Sigmoid colon (tissue), 6 donors: ENCODE measurements at regions not wholly inside any gene's neighbourhood (a gene's known extent, or its start where the extent isn't known, plus 50 kb on each side); places are given as distances from the start of the nearest gene placed in this dataset.

Experiments
- DNase-seq: peaks from one replicate; pipeline ENCODE4 v3.0.0-alpha.2; 2019
- H3K27ac ChIP-seq, 4 donors: fragments of 200-600 bp; sonication (generic); one replicate each; pipeline ENCODE4 v1.5.1; 2016 to 2019; ENCODE audit warnings: mild to moderate bottlenecking in 1 of 4
- H3K27me3 ChIP-seq, 3 donors: fragments of 200-600 bp; sonication (generic); one replicate each; pipeline ENCODE4 v1.5.1; 2019; ENCODE audit warnings: mild to moderate bottlenecking in 1 of 3
- H3K36me3 ChIP-seq, 4 donors: fragments of 200-600 bp; sonication (generic); one replicate each; pipeline ENCODE4 v1.5.1; 2016 to 2019
- H3K4me1 ChIP-seq, 4 donors: fragments of 200-600 bp; sonication (generic); one replicate each; pipeline ENCODE4 v1.5.1; 2017 to 2019
- H3K4me3 ChIP-seq, 4 donors: fragments of 200-600 bp; sonication (generic); one replicate each; pipeline ENCODE4 v1.5.1; 2017 to 2019; ENCODE audit warnings: mild to moderate bottlenecking in 2 of 4, moderate library complexity in 1 of 4
- H3K9me3 ChIP-seq, 4 donors: fragments of 200-600 bp in 3 of 4; sonication (generic) in 3 of 4; one replicate each; pipeline versions ENCODE4 v1.5.1 to v1.6.1; 2013 to 2019
- CTCF ChIP-seq, 4 experiments: fragments of 450-650 bp in 3 of 4; fragments of 200-600 bp in 1 of 4; IDR thresholded peaks; one replicate each; pipeline ENCODE4 v1.5.1; 2016 to 2019; ENCODE audit warnings: antibody characterized with exemption in 4 of 4, mild to moderate bottlenecking in 3 of 4, moderate library complexity in 2 of 4
- EP300 ChIP-seq, 4 donors: sonication (generic); formaldehyde crosslinking; IDR thresholded peaks; one replicate each; pipeline ENCODE4 v1.6.1; 2017; ENCODE audit warnings: antibody characterized with exemption in 4 of 4
- POLR2A ChIP-seq, 2 donors: fragments of 450-650 bp; IDR thresholded peaks; one replicate each; pipeline ENCODE4 v1.6.1; 2016; ENCODE audit warnings: antibody characterized with exemption in 2 of 2, mild to moderate bottlenecking in 2 of 2, moderate library complexity in 2 of 2
- POLR2AphosphoS5 ChIP-seq, 4 donors: sonication (generic); formaldehyde crosslinking; IDR thresholded peaks; one replicate each; pipeline ENCODE4 v1.6.1; 2017; ENCODE audit warnings: antibody characterized with exemption in 4 of 4
- WGBS, 2 donors: extraction: QIAGEN DNeasy Blood & Tissue Kit; methylation state at CpG; one replicate each; pipeline ENCODE4 v1.1.7; 2013; 5-methylcytosine and 5-hydroxymethylcytosine counted together
- intact Hi-C: fragments of 100-400 bp; cut with DNase I; formaldehyde crosslinking; loops from one replicate; pipeline ENCODE4 v1.15.1; 2023
- donor health status: healthy with polysubstance abuse.
- donor health status: healthy.

GRCh38 chr3:113136544-113136943 is 74.8 kb upstream of the BOC start:
- Histone ChIP-seq H3K36me3 (no peaks in the 10 kb centered on the region), H3K4me1 (peaks cover 0 to 32% (median 24%) of the 10 kb centered on the region in 4 donors), H3K9me3 (no peaks in the 10 kb centered on the region), H3K27me3 (no peaks in the 10 kb centered on the region), H3K4me3 (no peak overlapping the region), H3K27ac (peak overlapping the region in 3 of 4 donors; percentile 23 to 57 (median 53))
- intact Hi-C loops: loop anchor here (2.0 kb wide), 1 partner anchor 152 kb away; no protein-coding TSS in a partner anchor
- no peak for DNase-seq
- TF ChIP-seq POLR2AphosphoS5 (IDR thresholded peaks at IDR 0.05) (no peak), EP300 (IDR thresholded peaks at IDR 0.05) (no peak), POLR2A (IDR thresholded peaks at IDR 0.05) (no peak), CTCF (IDR thresholded peaks at IDR 0.05) (no peak)
- WGBS, 2 donors: 92 to 94% methylated on average over 5 of the region's 5 CpGs

GRCh38 chr3:113138839-113139743 is 72.3 kb upstream of the BOC start:
- H3K4me1 ChIP-seq: peaks cover 0 to 43% (median 32%) of the 10 kb centered on the region in 4 donors
- H3K9me3 ChIP-seq: no peaks in the 10 kb centered on the region
- WGBS, 2 donors: 73 to 88% methylated on average over 6 of the region's 6 CpGs
- no peak for TF ChIP-seq POLR2AphosphoS5 (IDR thresholded peaks at IDR 0.05)
- TF ChIP-seq EP300 (IDR thresholded peaks at IDR 0.05): no peak
- TF ChIP-seq CTCF (IDR thresholded peaks at IDR 0.05): no peak
- no peak for TF ChIP-seq POLR2A (IDR thresholded peaks at IDR 0.05)
- H3K4me3 ChIP-seq: no peak overlapping the region
- H3K36me3 ChIP-seq: no peaks in the 10 kb centered on the region
- intact Hi-C loops: no loop called here
- no peak for DNase-seq
- H3K27me3 ChIP-seq: no peaks in the 10 kb centered on the region
- peak overlapping the region in 1 of 4 donors; percentile 18 for H3K27ac ChIP-seq

- no peak for DNase-seq
- intact Hi-C loops: loop anchor here (10.0 kb wide), 1 partner anchor 604 kb away; the partner anchor contains the start of genes ATP6V1A and NAA50
- no peak overlapping the region for H3K27ac ChIP-seq
- H3K4me3 ChIP-seq: no peak overlapping the region
- peaks cover 0 to 39% (median 32%) of the 10 kb centered on the region in 4 donors for H3K4me1 ChIP-seq
- H3K36me3 ChIP-seq: no peaks in the 10 kb centered on the region
- WGBS, 2 donors: 85 to 92% methylated on average over 2 of the region's 2 CpGs
- no peaks in the 10 kb centered on the region for H3K27me3 ChIP-seq
- no peaks in the 10 kb centered on the region for H3K9me3 ChIP-seq
- TF ChIP-seq POLR2A (IDR thresholded peaks at IDR 0.05) (no peak), CTCF (IDR thresholded peaks at IDR 0.05) (no peak), EP300 (IDR thresholded peaks at IDR 0.05) (no peak), POLR2AphosphoS5 (IDR thresholded peaks at IDR 0.05) (no peak)
Measured at GRCh38 chr3:113140876-113141275, 70.5 kb upstream of the BOC start.

- Histone ChIP-seq H3K36me3 (no peaks in the 10 kb centered on the region), H3K4me1 (peaks cover 0 to 39% (median 32%) of the 10 kb centered on the region in 4 donors), H3K27me3 (no peaks in the 10 kb centered on the region), H3K9me3 (no peaks in the 10 kb centered on the region), H3K4me3 (no peak overlapping the region), H3K27ac (no peak overlapping the region)
- intact Hi-C loops: loop anchor here (10.0 kb wide), 1 partner anchor 603 kb away; the partner anchor contains the start of genes ATP6V1A and NAA50
- TF ChIP-seq EP300 (IDR thresholded peaks at IDR 0.05) (no peak), POLR2AphosphoS5 (IDR thresholded peaks at IDR 0.05) (no peak), CTCF (IDR thresholded peaks at IDR 0.05) (no peak), POLR2A (IDR thresholded peaks at IDR 0.05) (no peak)
- no peak for DNase-seq
- WGBS, 2 donors: 24 to 66% methylated on average over 2 of the region's 2 CpGs
Measured at GRCh38 chr3:113141543-113141942, 69.8 kb upstream of the BOC start.
